ENCODE measurements at regions not wholly inside any gene's neighbourhood (a gene's known extent, or its start where the extent isn't known, plus 50 kb on each side); places are given as distances from the start of the nearest gene placed in this dataset.

- no peaks in the 10 kb centered on the region for H3K27me3 ChIP-seq (ENCODE audit: control insufficient read depth in 1 of 2, insufficient read depth in 2 of 2, low read length in 2 of 2)
- no peak overlapping the region for H3K27ac ChIP-seq (ENCODE audit: extremely low read length, insufficient read depth, low read length)
- no peak overlapping the region for H2AFZ ChIP-seq (ENCODE audit: low read length)
- DNase-seq (ENCODE audit: low spot score): no peak
- H3K9ac ChIP-seq (ENCODE audit: insufficient read depth, low read depth, low read length): no peak overlapping the region
- WGBS (ENCODE audit: low lambda C conversion rate): 0% methylated on average over 3 of the region's 17 CpGs
- in situ Hi-C loops (cut with HindIII; ENCODE audit: extremely low pct_ligation_motif_present, low pct_unique_long_range_greater_than_20kb): no loop called here
- no peak for ATAC-seq
- no peak overlapping the region for H3K4me3 ChIP-seq (replicated peaks in 1 of 3; ENCODE audit: insufficient read depth in 1 of 3, low read depth in 2 of 3, low read length in 3 of 3)
- ChIA-PET CTCF (ENCODE audit: low intra/inter-chr PET ratio, low total read pairs) (no interaction called here), POLR2A (no interaction called here)
- no peaks in the 10 kb centered on the region for H4K20me1 ChIP-seq (ENCODE audit: insufficient read depth, low read length)
- H3K4me2 ChIP-seq (ENCODE audit: low read depth, low read length): no peak overlapping the region
- no peaks in the 10 kb centered on the region for H3K4me1 ChIP-seq (ENCODE audit: insufficient read depth, low read length)
- H3K9me3 ChIP-seq (ENCODE audit: low read length): no peaks in the 10 kb centered on the region
- TF ChIP-seq ZNF383 (CRISPR knock-in tag; IDR thresholded peaks at IDR 0.05; ENCODE audit: borderline replicate concordance) (no peak), ZNF562 (CRISPR knock-in tag; IDR thresholded peaks at IDR 0.05; ENCODE audit: borderline replicate concordance) (no peak), ZNF414 (CRISPR knock-in tag; IDR thresholded peaks at IDR 0.05) (no peak), CENPX (CRISPR knock-in tag; IDR thresholded peaks at IDR 0.05) (no peak), FOXK1 (CRISPR knock-in tag; IDR thresholded peaks at IDR 0.05; ENCODE audit: borderline replicate concordance, low read depth) (no peak), ZNF335 (CRISPR knock-in tag; IDR thresholded peaks at IDR 0.05) (no peak), RBFOX2 (IDR thresholded peaks at IDR 0.05; ENCODE audit: low read depth, low read length) (no peak), ZBTB44 (CRISPR knock-in tag; IDR thresholded peaks at IDR 0.05) (no peak)
- TF ChIP-seq, protein P1, sequence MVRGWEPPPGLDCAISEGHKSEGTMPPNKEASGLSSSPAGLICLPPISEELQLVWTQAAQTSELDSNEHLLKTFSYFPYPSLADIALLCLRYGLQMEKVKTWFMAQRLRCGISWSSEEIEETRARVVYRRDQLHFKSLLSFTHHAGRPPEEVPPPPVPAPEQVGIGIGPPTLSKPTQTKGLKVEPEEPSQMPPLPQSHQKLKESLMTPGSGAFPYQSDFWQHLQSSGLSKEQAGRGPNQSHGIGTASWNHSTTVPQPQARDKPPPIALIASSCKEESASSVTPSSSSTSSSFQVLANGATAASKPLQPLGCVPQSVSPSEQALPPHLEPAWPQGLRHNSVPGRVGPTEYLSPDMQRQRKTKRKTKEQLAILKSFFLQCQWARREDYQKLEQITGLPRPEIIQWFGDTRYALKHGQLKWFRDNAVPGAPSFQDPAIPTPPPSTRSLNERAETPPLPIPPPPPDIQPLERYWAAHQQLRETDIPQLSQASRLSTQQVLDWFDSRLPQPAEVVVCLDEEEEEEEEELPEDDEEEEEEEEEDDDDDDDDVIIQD (CRISPR knock-in tag; IDR thresholded peaks at IDR 0.05; ENCODE audit: low read depth): no peak
- H3K79me2 ChIP-seq (ENCODE audit: insufficient read depth, low read length): no peaks in the 10 kb centered on the region
- BruUV-seq (replicated peaks): no TSS peak
- H3K36me3 ChIP-seq (replicated peaks in 1 of 2; ENCODE audit: control insufficient read depth in 1 of 2, insufficient read depth in 2 of 2, low read length in 2 of 2): no peaks in the 10 kb centered on the region
- intact Hi-C loops (cut with micrococcal nuclease; ENCODE audit: unreplicated experiment): no loop called here
- FAIRE-seq: no peak
Observed at GRCh38 chr17:22265807-22266206, 573.5 kb downstream of the KCNJ18 start.
